Memory B cell (primary cell): ENCODE measurements at regions not wholly inside any gene's neighbourhood (a gene's known extent, or its start where the extent isn't known, plus 50 kb on each side); places are given as distances from the start of the nearest gene placed in this dataset.

Source experiments
- ATAC-seq: fragments of 150-1000 bp; cut with Tn5 transposase; 2 replicates; pipeline ENCODE4 v1.10.0; 2021; ENCODE audit warnings: low read depth, mild to moderate bottlenecking, moderate library complexity
- DNase-seq, 2 donors: peaks; one replicate each; pipeline ENCODE4 v3.0.0; 2022; ENCODE audit warnings: low spot score in 2 of 2
- H3K27ac Mint-ChIP-seq: one replicate; pipeline ENCODE4 v1.8.0; 2022; ENCODE audit warnings: mild to moderate bottlenecking, moderate library complexity, mixed read lengths
- H3K27me3 Mint-ChIP-seq: one replicate; pipeline ENCODE4 v1.8.0; 2022; ENCODE audit warnings: mixed read lengths
- H3K36me3 Mint-ChIP-seq: one replicate; pipeline ENCODE4 v1.8.0; 2022; ENCODE audit warnings: mild to moderate bottlenecking, mixed read lengths
- H3K4me1 Mint-ChIP-seq: one replicate; pipeline ENCODE4 v1.8.0; 2022; ENCODE audit warnings: mixed read lengths
- H3K4me3 Mint-ChIP-seq: one replicate; pipeline ENCODE4 v1.8.0; 2022; ENCODE audit warnings: mild to moderate bottlenecking, moderate library complexity, mixed read lengths
- H3K9me3 Mint-ChIP-seq: one replicate; pipeline ENCODE4 v1.8.0; 2022; ENCODE audit warnings: mixed read lengths

DNA sequence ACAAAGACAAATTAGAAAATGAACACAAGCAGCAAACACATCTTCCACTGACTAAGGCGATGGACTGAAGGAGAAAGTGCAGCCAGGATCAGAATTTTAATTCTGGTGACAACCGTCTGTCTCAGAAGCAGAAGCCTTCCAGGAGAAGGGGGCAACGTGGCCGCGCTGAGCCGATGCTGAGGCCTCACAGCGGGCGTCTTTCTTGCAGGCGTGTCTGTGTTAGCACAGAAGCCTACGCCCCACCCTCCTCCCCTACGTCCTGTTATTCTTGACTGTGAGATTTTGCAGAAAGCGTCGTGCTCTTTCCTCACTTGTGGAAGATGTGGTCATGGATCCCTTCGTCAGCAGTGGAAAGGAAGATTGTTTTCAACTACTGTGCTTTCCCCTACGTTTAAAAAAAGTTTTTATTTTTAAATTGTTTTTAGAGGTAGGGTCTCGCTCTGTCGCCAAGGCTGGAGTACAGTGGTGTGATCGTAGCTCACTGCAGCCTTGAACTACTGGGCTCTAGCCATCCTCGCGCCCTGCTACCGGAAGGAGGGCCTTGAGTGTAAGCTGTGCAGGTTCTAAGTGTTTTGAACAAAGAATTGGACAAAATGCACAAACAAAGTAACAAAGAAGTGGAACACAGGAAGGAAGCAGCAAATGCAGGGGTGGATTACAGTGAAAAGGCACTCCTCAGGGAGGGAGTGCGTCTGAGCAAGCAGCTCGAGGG, 422.0 kb downstream of the GALR1 start:
- ATAC-seq (no peak), DNase-seq (no peak)
- H3K4me1 Mint-ChIP-seq = no peaks in the 10 kb centered on the region
- H3K4me3 Mint-ChIP-seq = no peak overlapping the region
- H3K27ac Mint-ChIP-seq = no peak overlapping the region
- no peaks in the 10 kb centered on the region for H3K9me3 Mint-ChIP-seq
- no peaks in the 10 kb centered on the region for H3K36me3 Mint-ChIP-seq
- peaks cover 9% of the 10 kb centered on the region for H3K27me3 Mint-ChIP-seq

DNA sequence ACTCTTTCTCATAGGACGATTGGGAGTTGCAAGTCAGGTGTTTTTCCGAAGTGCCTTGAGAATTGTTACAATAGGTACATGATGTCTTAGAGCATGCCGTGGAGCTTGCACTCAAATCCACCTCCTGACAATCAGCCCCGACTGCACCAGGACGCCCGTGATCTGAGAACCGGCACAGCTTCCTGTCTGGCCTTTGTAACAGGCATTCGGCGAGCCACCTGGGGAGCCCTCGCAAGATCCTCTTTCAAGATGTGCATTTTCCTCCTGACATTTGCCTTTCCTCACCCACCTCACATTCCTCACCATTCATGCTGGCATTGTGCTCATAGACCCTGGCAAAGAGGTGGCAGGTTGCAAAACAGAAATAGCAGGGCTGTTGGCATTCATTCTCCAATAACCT, 427.3 kb downstream of the GALR1 start:
- Mint-ChIP-seq H3K27ac (no peak overlapping the region), H3K9me3 (no peaks in the 10 kb centered on the region), H3K4me3 (no peak overlapping the region), H3K36me3 (no peaks in the 10 kb centered on the region), H3K27me3 (peaks cover 2% of the 10 kb centered on the region), H3K4me1 (no peaks in the 10 kb centered on the region)
- ATAC-seq (no peak), DNase-seq (no peak)

DNA sequence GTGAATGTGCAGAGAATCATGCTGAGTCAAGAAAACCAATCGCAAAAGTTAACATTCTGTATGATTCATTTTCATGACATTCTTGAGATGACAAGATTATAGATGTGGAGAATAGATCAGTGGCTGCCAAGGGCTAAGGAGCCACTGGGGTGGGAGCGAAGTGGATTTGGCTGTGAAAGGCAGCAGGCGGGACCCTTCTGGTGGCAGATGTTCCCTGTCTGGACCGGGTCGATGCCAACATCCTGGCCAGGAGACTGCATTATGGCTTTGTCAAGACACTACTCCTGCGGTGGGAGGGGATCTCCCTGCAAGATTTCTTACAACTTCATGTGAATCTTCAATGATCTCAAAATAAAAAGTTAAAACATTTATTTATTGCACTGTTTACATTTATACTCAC, 427.9 kb downstream of the GALR1 start:
- Mint-ChIP-seq H3K27ac (no peak overlapping the region), H3K27me3 (peaks cover 2% of the 10 kb centered on the region), H3K4me3 (no peak overlapping the region), H3K4me1 (no peaks in the 10 kb centered on the region), H3K9me3 (no peaks in the 10 kb centered on the region), H3K36me3 (no peaks in the 10 kb centered on the region)
- ATAC-seq (no peak), DNase-seq (no peak)

DNA sequence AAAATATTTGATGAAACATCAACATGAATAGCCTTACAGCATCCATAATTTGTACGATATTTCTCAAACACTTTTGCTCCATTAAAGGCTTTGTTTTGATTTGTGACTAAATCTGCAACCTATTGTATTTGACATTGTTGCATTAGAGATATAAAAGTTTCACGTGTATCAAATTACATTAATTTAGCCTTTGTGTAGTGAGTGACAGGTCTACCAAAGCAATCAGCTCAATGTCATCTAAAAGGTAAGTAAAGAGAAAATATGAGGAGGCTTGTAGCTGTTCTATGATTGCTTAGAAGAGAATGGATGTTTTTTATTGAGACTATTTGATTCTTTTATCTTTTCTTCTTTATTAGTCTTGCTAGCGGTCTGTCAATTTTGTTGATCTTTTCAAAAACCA, 430.2 kb downstream of the GALR1 start:
- H3K27me3 Mint-ChIP-seq = no peaks in the 10 kb centered on the region
- H3K4me3 Mint-ChIP-seq = no peak overlapping the region
- no peaks in the 10 kb centered on the region for H3K9me3 Mint-ChIP-seq
- H3K4me1 Mint-ChIP-seq = no peaks in the 10 kb centered on the region
- no peaks in the 10 kb centered on the region for H3K36me3 Mint-ChIP-seq
- no peak overlapping the region for H3K27ac Mint-ChIP-seq
- DNase-seq = no peak
- ATAC-seq = no peak

DNA sequence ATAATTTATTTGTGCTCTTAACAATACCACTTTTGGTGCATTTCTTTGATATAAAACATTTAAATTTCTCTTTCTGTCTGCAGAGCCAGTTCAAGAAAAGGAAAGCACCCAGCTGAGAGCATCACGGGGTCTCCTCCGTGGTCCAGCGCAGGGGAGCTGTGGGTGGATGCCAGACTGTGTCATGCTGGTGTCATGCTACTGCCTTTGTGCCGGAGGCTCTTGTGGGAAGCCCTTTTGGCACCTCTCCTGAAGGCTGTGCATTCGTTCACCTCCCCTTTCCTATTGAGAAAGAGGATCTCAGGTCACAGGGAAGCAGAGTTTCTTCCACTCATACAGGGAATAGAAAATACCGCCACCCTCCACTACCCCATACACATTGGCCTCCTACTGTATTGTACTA, 450.4 kb downstream of the GALR1 start:
- Mint-ChIP-seq H3K4me3 (no peak overlapping the region), H3K9me3 (no peaks in the 10 kb centered on the region), H3K27ac (no peak overlapping the region), H3K36me3 (no peaks in the 10 kb centered on the region), H3K4me1 (no peaks in the 10 kb centered on the region), H3K27me3 (peaks cover 6% of the 10 kb centered on the region)
- DNase-seq = no peak
- no peak for ATAC-seq

DNA sequence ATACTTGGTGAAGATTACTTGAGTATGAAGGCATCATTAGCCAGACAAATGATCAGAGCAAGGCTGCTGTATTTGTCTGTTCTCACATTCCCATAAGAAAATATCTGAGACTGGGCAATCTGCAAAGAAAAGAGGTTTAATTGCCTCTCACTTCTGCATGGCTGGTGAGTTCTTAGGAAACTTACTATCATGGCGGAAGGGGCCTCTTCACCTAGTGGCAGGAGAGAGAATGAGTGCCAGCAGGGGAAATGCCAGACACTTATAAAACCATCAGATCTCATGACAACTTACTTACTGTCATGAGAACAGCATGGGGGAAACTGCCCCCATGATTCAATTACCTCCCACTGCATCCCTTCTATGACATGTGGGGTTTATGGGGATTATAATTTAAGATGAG, 452.3 kb downstream of the GALR1 start:
- ATAC-seq = no peak
- Mint-ChIP-seq H3K27ac (no peak overlapping the region), H3K9me3 (no peaks in the 10 kb centered on the region), H3K4me3 (no peak overlapping the region), H3K4me1 (no peaks in the 10 kb centered on the region), H3K27me3 (peaks cover 6% of the 10 kb centered on the region), H3K36me3 (no peaks in the 10 kb centered on the region)
- DNase-seq = no peak

DNA sequence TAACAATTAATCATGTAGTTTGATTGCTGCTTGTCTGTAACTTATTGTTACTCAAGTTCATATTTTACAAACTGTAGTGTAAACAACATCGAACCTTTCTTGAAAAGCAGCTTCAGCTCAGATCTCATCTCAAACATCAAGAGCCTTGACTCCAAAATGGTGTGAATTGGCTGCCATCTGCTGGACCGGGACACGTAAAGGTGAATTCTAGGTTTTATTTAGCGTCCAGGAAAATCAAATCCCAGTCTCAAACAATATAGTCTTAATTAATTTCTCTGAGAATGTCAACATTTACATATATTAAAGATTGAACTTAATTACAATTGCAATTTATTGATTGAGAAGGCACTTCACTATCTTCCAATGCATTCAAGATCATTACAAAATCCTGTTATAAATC, 453.0 kb downstream of the GALR1 start:
- DNase-seq (no peak), ATAC-seq (no peak)
- no peak overlapping the region for H3K27ac Mint-ChIP-seq
- H3K36me3 Mint-ChIP-seq = no peaks in the 10 kb centered on the region
- no peaks in the 10 kb centered on the region for H3K4me1 Mint-ChIP-seq
- no peak overlapping the region for H3K4me3 Mint-ChIP-seq
- peaks cover 6% of the 10 kb centered on the region for H3K27me3 Mint-ChIP-seq
- H3K9me3 Mint-ChIP-seq = no peaks in the 10 kb centered on the region

DNA sequence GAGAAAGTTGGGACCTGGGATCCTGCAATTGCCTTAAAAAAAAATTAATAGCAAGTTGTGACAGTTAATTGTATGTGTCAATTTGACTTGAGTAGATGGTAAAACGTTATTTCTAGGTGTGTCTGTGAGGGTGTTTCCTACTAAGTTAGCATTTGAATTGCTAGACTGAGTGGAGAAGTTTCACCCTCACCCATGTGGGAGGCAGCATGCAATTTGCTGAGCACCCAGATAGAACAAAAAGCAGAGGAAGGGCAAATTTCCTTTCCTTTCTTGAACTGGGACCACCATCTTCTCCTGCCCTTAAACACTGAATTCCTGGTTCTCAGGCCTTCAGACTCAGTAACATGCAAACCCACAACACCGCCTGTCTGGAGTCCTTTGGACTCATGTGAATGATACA, 455.7 kb downstream of the GALR1 start:
- no peak for DNase-seq
- H3K27me3 Mint-ChIP-seq = peaks cover 3% of the 10 kb centered on the region
- no peaks in the 10 kb centered on the region for H3K4me1 Mint-ChIP-seq
- H3K4me3 Mint-ChIP-seq = no peak overlapping the region
- no peaks in the 10 kb centered on the region for H3K9me3 Mint-ChIP-seq
- no peaks in the 10 kb centered on the region for H3K36me3 Mint-ChIP-seq
- no peak for ATAC-seq
- no peak overlapping the region for H3K27ac Mint-ChIP-seq

DNA sequence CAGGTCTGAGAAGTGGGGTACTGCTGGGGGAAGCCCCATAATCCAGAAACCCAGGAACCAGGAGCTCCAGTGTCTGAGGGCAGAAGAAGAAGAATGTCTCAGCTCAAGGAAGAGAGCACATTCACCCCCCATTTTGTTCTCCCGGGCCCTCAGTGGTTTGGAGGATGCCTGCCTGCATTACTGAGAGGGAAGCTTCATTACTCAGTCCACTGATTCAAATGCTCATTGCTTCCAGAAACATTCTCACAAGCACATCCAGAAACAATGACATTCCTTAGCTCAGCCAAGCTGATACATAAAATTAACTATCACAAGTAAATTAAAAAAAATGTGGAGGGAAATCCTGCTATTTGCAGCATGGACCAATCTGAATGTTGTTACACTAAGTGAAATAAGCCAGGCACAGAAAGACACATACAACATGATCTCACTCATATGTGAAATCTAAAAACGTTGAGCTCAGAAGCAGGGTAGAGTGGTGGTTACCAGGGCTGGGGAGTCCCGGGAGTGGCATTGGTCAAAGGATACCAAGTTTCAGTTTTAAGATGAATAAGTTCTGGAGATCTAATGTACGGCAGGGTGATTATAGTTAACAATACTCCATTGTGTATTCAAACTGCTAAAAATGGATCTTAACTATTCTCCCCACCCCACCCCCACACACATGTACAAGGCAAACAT, 459.3 kb downstream of the GALR1 start:
- Mint-ChIP-seq H3K27ac (no peak overlapping the region), H3K4me3 (no peak overlapping the region), H3K36me3 (no peaks in the 10 kb centered on the region), H3K9me3 (peaks cover 1% of the 10 kb centered on the region), H3K27me3 (no peaks in the 10 kb centered on the region), H3K4me1 (no peaks in the 10 kb centered on the region)
- ATAC-seq (no peak), DNase-seq (no peak)

DNA sequence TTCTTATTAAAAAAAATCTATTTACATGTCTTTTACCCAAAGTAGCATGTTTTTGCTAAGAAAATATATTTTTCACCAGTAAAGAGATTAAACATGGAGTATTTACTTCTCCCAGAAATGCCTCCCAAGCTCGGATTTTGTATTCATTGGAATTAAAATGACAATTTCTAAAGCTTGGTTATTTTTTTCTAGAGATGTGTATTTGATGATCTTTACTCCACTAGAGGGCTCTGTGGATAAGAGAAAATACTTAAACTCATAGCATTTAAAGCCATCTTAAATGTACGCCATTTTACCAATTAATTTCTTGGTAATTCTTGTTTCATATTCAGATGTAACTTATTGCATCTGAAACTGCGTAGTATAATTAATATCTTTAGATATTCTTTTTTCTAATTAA, 461.4 kb downstream of the GALR1 start:
- no peak for DNase-seq
- H3K9me3 Mint-ChIP-seq = peaks cover 1% of the 10 kb centered on the region
- no peak overlapping the region for H3K27ac Mint-ChIP-seq
- no peak overlapping the region for H3K4me3 Mint-ChIP-seq
- H3K4me1 Mint-ChIP-seq = no peaks in the 10 kb centered on the region
- no peaks in the 10 kb centered on the region for H3K36me3 Mint-ChIP-seq
- no peak for ATAC-seq
- H3K27me3 Mint-ChIP-seq = no peaks in the 10 kb centered on the region

DNA sequence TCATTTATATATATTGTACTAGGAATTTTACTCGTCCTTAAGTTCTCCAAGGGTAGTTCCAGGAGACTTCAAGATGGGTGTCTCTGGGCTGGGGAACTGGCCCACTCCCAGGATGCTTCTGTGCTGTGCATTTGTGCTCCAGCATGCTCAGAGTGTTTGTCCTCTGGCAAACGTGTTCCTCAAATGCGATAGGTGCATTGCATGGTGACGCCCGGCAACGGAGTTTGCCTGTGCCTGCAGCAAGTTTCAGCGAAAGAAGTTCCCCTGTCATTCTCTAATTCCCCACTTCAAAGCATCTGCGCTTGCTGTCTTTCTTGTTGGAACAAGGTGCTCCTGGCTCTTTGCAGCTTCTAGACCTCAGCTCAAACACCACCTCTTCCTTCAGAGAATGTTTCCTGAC, 465.1 kb downstream of the GALR1 start:
- no peaks in the 10 kb centered on the region for H3K4me1 Mint-ChIP-seq
- no peaks in the 10 kb centered on the region for H3K36me3 Mint-ChIP-seq
- no peak overlapping the region for H3K27ac Mint-ChIP-seq
- peaks cover 4% of the 10 kb centered on the region for H3K27me3 Mint-ChIP-seq
- no peak overlapping the region for H3K4me3 Mint-ChIP-seq
- DNase-seq (no peak), ATAC-seq (no peak)
- peaks cover 1% of the 10 kb centered on the region for H3K9me3 Mint-ChIP-seq

DNA sequence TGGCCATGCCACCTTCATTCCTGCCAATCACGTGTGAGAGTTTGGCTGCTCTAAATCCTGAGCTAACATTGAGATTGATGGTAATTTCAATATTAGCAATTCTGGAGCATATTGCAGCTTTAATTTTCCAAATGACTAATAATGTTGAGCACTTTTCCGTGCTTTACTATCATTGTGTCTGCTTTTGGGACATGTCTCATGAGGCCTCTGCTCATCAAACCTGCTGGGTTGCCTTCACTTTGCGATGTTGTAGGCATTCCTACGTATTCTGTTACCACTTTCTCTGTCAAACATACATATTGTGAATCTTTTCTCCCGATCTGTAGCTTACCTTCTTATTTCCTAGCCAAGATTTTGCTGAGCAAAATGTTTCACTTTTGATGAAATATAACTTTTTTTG, 466.6 kb downstream of the GALR1 start:
- no peak for ATAC-seq
- Mint-ChIP-seq H3K27ac (no peak overlapping the region), H3K36me3 (no peaks in the 10 kb centered on the region), H3K27me3 (peaks cover 4% of the 10 kb centered on the region), H3K4me1 (no peaks in the 10 kb centered on the region), H3K4me3 (no peak overlapping the region), H3K9me3 (peaks cover 1% of the 10 kb centered on the region)
- DNase-seq = no peak

DNA sequence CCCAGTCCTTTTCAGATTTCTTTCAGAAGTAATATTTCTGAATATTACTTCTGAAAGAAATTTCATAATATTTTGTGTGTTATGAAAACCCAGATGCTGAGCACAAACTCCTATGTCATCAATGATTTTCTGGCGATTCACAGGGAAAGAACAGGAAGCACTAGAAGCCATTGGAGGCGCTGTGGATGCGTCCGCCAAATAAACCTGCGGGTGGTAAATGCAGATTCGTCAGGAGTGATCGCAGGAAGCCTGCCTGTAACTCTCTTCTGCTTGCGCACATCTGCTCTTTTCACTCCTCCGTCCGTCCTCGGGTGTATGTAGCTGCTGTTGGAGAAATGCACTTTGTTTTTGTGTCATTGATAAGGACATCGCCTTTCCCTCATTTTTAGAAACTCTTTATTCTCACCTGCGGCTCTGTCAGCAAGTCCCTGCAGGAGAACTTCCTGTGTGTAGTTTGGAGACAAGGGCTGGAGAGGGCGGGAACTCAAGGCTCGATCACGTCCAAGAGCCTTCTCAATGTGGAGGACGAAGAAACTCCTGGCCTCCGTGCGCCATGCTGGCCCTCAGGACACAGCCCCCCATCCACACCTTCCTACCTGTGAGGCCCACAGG, 483.8 kb downstream of the GALR1 start:
- no peak overlapping the region for H3K4me3 Mint-ChIP-seq
- no peaks in the 10 kb centered on the region for H3K9me3 Mint-ChIP-seq
- no peaks in the 10 kb centered on the region for H3K36me3 Mint-ChIP-seq
- peaks cover 3% of the 10 kb centered on the region for H3K27me3 Mint-ChIP-seq
- no peaks in the 10 kb centered on the region for H3K4me1 Mint-ChIP-seq
- DNase-seq (no peak), ATAC-seq (no peak)
- H3K27ac Mint-ChIP-seq = no peak overlapping the region

DNA sequence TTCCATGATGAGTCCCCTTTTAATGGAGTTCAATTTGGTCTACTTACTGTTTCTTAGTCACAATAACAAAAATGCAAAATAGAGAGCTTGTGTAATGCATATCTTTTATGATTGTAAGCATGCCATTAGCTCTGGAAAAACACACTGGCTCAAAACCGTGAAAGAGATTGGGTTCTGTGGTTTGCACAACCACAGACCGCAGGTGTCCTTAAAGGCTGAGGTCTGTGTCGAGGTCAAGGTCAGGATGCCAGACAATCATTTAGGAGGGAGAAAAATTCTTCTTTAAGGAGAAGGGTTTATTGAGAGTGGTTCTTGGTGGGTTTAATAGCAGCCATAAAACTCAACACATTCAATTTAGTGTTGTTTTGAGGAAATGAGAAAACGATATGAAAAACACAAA, 487.2 kb downstream of the GALR1 start:
- no peak overlapping the region for H3K4me3 Mint-ChIP-seq
- DNase-seq = no peak

DNA sequence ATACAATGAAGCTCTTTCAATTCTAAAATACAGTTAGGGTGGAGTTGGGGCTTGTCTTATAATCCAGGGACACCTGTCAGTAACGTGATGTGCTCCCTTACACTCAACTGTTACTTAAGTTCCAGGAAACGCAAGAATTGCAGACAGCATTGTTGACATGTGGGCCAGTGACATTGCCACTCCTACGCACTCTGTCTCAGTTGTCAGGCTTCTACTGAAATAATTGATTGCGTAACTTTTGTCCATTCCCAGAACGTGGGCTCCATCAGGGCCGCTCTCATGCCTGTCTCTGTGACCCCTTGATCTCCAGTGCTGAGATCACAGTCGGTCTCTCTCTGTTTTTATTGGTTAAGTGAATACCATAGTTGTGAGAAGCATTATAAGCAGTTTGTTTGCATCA, 487.8 kb downstream of the GALR1 start:
- no peak overlapping the region for H3K27ac Mint-ChIP-seq
- H3K4me1 Mint-ChIP-seq = no peaks in the 10 kb centered on the region
- DNase-seq = no peak
- H3K27me3 Mint-ChIP-seq = peaks cover 3% of the 10 kb centered on the region
- no peaks in the 10 kb centered on the region for H3K9me3 Mint-ChIP-seq
- ATAC-seq = no peak
- H3K4me3 Mint-ChIP-seq = no peak overlapping the region
- H3K36me3 Mint-ChIP-seq = no peaks in the 10 kb centered on the region

More for the DNA sequence above, 487.2 kb downstream of the GALR1 start:
- Mint-ChIP-seq H3K9me3 (no peaks in the 10 kb centered on the region), H3K27me3 (peaks cover 3% of the 10 kb centered on the region), H3K36me3 (no peaks in the 10 kb centered on the region), H3K27ac (no peak overlapping the region), H3K4me1 (no peaks in the 10 kb centered on the region)
- no peak for ATAC-seq
